ENCODE measurements at regions not wholly inside any gene's neighbourhood (a gene's known extent, or its start where the extent isn't known, plus 50 kb on each side); places are given as distances from the start of the nearest gene placed in this dataset.

- DNase-seq: no peak
Measured at GRCh38 chr5:125171641-125172040, 425.2 kb upstream of the ZNF608 start.

GRCh38 chr5:125175348-125176004 is 429.0 kb upstream of the ZNF608 start:
- DNase-seq: peak in 1 of 2 donors; percentile 35

DNA sequence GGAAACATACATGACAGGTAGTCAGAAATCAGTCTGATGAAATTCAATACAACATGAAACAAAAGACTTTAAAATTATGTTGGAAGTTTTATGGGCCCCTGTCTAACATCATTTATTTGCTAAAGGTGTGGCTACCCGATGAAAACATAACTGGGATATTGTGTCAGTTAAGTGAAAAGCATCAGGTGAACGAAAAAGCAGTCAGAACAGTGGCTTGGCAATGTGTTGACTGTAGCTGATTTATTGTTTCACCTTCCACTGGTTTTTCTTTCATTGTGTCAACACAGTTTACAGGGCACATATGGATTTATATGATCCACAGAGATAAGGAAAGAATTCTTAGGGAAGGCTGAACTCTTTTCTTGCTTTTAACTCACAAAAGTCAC is 429.6 kb upstream of the ZNF608 start:
- DNase-seq: no peak

DNA sequence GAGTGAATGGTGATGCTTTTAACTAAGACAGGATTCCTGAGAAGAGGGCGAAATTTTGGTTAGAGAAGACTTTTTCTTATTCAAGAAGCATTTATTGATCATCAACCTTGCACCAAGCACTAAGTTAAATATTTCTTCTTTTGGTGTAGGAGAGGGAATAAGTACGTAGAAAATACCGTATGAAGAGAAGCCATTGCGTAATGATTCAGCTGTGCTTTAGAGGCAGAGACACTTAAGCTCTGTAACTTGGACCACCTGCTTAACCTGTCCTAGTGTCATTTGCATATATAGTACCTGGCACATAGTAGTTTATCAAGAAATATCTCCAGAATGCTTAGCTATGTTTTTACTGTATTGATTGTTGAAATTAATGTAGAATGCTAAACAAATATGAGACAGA is 430.9 kb upstream of the ZNF608 start:
- no peak for DNase-seq

GRCh38 chr5:125179612-125180011 is 433.2 kb upstream of the ZNF608 start:
- DNase-seq: no peak

DNA sequence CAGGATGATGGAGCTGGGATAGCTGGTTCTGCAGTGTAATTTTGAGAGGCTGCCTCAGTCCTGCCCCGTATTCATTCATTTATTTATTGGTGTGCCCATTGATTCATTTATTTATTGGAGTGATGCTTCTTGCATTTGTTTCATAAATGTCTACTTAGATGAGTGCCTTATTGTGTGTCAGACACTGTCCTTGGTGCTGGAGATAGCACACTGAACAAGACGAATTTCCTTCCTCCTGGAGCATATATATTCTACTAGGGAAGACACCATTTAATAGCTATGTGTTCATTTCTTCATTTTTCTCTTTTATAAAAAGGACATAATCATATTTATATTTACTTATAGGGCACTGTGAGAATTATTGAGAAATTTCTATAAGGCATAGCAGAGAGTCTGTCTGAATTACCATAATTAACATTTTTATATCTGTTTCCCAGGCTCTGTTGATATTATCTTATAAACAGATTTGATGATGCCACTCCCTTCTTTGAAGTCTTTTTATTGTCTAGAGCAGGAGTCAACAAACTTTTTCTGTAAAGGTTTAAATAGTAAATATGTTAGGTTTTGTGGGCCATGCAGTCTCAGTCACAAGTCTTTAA is 433.9 kb upstream of the ZNF608 start:
- no peak for DNase-seq

GRCh38 chr5:125181159-125181558 is 434.7 kb upstream of the ZNF608 start:
- DNase-seq: no peak

- no peak for DNase-seq
Measured at GRCh38 chr5:125181955-125182354, 435.5 kb upstream of the ZNF608 start.

DNA sequence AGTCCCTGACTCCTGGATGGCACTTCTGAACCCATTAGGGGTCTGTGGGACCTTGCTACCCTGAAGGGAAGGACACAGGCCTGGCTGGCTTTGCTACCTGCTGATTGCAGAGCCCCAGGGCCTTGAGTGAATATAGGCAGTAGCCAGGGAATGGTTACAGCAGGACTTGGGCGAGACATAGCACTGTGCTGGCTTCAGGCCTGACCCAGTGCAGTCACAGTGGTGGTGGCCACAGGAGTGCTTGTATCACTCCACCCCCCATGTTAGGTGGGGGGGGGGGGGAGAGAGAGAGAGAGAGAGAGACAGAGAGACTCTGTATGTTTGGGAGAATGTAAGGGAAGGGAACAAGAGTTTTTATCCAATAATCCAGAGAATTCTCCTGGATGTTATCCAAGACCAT is 439.3 kb upstream of the ZNF608 start:
- no peak for DNase-seq

DNA sequence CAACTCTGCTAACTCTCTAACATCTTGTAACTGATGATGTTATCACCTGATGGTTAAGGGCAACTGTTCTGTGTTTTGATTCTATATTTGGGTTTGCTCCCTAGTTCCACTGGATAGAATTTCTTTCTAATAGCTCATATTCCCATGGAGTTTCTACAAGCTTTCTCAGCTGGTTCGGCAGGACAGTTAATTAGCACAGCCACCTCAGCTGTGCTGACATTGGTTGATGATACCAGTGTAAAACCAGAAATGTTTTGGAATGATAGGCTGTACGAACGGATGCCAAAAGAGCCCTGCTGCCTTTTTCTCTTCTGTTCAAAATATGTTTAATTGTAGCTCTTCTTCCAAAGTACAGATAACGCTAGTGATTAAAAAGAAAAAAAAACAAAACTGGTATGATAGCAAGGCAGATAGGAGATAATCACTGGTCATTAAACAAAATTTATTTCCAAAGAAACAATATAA is 440.5 kb upstream of the ZNF608 start:
- DNase-seq: no peak

DNA sequence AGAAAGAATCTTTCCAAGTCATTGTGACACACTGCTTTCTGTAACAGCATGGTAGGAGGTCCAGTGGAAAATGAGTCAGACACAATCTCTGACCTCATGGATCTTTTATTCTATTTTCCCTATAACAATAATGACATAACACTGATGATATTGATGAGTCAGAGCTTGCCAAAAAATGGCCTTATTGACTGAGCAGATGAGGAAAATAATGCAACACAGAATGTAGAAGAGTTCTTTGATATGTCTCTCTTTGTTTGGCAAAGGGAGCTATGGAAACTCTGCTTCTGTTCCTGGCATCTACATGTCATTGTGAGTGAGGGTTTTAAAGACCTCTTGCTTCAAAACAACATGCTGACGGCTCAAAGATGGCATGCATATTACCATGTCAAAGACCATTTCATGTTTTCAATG is 443.1 kb upstream of the ZNF608 start:
- DNase-seq: no peak

GRCh38 chr5:125190232-125191087 is 444.0 kb upstream of the ZNF608 start:
- DNase-seq: no peak

DNA sequence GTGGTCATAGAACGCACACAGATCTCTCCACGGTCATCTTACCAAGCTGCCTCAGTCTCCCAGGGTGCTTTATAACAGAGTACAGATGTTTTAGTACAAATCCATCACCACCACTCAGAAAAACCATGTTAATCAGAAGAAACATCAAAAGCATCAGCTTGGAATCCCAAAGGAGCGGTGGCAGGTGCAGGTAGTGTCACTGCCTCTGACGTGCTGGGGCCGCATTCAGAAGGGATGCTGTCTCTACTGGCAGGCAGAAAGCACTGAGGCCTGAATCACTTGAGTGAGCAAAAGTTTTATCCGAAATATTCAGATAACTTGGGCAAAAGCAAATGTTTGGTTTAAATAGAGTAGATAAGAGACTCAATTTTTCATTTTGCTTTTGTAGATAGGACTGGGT is 448.4 kb upstream of the ZNF608 start:
- DNase-seq: no peak

DNA sequence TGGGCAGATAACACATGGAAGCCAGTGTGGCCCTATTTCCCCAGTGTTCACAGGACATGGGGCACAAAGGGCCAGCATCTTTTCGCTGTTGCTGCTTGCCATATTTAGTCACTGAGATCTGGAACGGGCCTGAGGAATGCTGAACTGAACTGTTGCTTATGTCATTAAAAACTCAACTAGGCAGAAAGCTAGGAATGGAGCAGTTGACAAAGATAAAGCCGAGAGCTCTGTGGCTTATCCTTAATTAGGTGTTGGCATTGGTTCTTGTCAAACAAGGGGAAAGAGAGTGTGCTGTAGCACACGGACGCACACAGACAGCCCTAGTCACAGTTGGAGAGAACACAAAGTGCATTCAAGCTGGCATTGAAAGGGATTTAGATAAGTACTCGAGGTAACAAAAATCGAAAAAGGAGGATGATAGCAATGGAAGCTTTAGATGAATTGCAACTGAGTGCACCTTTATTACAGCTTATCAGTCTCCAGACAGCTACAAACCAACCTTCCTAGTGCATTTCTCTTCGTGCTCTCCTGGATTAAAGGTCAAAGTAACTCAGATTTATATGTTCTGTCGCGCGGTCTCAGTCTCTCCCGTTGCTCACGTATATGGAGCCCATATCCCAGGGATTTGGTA is 450.2 kb upstream of the ZNF608 start:
- DNase-seq: no peak

GRCh38 chr5:125197321-125197720 is 450.9 kb upstream of the ZNF608 start:
- DNase-seq: no peak

GRCh38 chr5:125198270-125198974 is 452.0 kb upstream of the ZNF608 start:
- DNase-seq: peak; percentile 81 to 85

- no peak for DNase-seq
Measured at GRCh38 chr5:125199373-125199772, 452.9 kb upstream of the ZNF608 start.

GRCh38 chr5:125199968-125200865 is 453.8 kb upstream of the ZNF608 start:
- DNase-seq: no peak

DNA sequence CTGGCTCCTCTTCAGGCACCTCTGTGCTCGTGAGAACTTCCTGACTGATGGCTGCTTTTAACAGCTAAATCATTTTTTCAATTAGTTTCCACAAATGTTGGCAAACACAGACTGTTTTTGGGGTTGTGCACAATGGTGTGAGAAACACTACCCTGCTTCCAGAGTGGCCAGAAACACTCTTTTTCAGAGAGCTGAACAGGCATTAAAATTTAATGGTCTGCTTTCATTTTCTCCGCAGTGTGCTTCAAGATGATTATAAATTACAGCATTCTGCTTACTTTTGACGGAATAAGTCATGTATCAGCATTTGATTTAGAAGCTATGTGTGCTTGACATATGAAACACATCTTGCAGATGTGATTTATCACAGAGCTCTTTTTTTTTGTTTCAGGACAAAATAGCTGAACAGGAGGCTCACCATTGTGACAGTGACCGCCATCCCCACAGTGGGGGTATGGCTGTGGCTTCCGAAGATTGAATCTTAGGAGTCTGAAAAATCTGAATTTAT is 454.5 kb upstream of the ZNF608 start:
- no peak for DNase-seq

DNA sequence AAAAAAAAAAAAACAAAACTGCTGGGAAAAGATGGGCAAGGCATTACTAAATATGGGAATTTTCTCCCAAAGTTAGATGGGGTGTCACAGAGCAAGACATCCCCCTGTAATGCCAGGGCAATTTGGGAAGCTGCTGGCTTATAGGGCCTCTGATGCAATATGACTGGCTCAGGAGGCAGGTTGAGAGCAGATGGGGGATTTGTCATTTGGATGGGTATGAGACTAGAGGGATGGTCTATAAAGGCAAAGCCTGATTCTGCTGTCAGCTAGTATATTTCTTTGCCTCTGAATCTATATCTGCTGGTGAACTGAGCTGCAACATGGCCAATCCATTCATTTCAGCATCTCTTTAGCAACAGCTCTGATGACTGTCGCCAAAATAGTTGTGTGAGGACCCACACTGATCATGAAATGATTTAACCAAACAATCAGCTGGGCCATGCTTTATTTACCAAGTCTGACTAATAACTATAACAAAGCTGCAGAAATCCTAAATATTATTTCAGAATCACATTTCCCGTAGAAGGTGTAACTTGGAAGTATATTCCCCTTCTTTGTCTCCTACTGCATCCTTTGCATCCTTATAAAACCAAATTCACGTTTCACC is 455.1 kb upstream of the ZNF608 start:
- no peak for DNase-seq

All from right lung (tissue), 2 donors.